ENCODE measurements at regions not wholly inside any gene's neighbourhood (a gene's known extent, or its start where the extent isn't known, plus 50 kb on each side); places are given as distances from the start of the nearest gene placed in this dataset.

DNA sequence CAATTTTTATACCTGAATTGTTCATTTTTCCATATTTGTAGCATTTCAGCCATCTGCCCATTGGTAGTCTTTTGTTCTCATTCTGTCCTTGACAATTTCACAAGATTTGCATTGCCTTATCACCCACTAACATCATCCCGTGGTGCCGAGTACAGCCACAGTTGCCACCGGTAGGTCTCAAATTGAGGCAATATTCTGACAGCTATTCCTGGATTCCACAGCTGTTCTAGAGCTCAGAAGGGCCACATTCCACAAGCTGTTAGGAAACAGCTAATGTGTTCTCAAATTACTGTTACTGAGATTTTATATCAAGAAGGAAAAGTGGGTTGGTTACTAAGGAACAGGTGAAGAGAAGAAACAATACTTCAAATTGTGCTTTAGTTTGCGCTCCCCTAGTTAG, 178.8 kb downstream of the RPRM start (continued):
- TF ChIP-seq JUND (IDR thresholded peaks at IDR 0.05) (no peak), ELF1 (IDR thresholded peaks at IDR 0.05; ENCODE audit: borderline replicate concordance, low read depth) (no peak)
- TF ChIP-seq, protein P1, sequence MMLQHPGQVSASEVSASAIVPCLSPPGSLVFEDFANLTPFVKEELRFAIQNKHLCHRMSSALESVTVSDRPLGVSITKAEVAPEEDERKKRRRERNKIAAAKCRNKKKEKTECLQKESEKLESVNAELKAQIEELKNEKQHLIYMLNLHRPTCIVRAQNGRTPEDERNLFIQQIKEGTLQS (IDR thresholded peaks at IDR 0.05), result no peak
- TF ChIP-seq, protein P2, sequence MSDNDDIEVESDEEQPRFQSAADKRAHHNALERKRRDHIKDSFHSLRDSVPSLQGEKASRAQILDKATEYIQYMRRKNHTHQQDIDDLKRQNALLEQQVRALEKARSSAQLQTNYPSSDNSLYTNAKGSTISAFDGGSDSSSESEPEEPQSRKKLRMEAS (IDR thresholded peaks at IDR 0.05), result no peak

DNA sequence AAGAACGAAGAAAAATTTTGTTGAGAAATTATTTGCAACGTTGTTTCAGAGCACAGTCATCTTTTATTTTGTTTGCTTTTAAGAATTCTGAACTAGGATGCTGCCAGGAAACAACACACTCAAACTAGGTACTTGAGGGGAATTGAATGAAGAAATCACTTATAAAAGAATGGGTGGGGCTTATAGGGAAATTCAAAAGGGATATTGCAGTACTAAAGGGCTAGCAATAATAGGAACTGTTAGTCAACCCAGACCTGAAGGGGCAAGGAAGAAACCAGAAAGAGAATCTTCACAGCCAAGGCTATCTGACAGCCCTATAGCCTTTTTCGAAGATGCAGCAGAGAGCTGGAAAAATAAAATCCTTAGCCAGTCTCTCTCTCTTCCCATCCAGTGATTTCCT, 179.3 kb downstream of the RPRM start:
- H3K27ac ChIP-seq (ENCODE audit: low read depth, low read length), result no peak overlapping the region
- H3K9me3 ChIP-seq (ENCODE audit: control insufficient read depth in 1 of 2, insufficient read depth in 1 of 2, low read depth in 1 of 2, low read length in 2 of 2), result no peaks in the 10 kb centered on the region
- TF ChIP-seq POLR2A (IDR thresholded peaks at IDR 0.05; ENCODE audit: borderline replicate concordance, extremely low read depth, insufficient read depth, insufficient read length), result no peak
- TF ChIP-seq EZH2phosphoT487 (IDR thresholded peaks at IDR 0.05; ENCODE audit: borderline replicate concordance), result no peak
- no peak for TF ChIP-seq ZNF274 (IDR thresholded peaks at IDR 0.05; ENCODE audit: low read depth, low read length)
- TF ChIP-seq ELF1 (IDR thresholded peaks at IDR 0.05; ENCODE audit: borderline replicate concordance, low read depth), result no peak
- no peak for TF ChIP-seq SRF (IDR thresholded peaks at IDR 0.05; ENCODE audit: low read depth)
- TF ChIP-seq ZFX (IDR thresholded peaks at IDR 0.05), result no peak
- TF ChIP-seq POLR2AphosphoS5 (IDR thresholded peaks at IDR 0.05; ENCODE audit: low read depth, low read length), result no peak
- no peak for TF ChIP-seq TCF7L2 (IDR thresholded peaks at IDR 0.05; ENCODE audit: borderline replicate concordance, extremely low read depth, insufficient read depth, insufficient read length)
- no peak for TF ChIP-seq RAD21 (IDR thresholded peaks at IDR 0.05; ENCODE audit: low read depth)
- no peaks in the 10 kb centered on the region for H3K27me3 ChIP-seq (ENCODE audit: insufficient read depth, low read length)
- H3K36me3 ChIP-seq (ENCODE audit: control insufficient read depth in 1 of 2, insufficient read depth in 2 of 2, low read length in 2 of 2), result no peaks in the 10 kb centered on the region; a peak in 1 of 4 replicates
- RAD21 ChIA-PET (ENCODE audit: low non-redundant PET in 1 of 2, low total read pairs in 2 of 2, uncharacterized antibody in 2 of 2, unreplicated experiment in 2 of 2), result no interaction called here
- H3K4me2 ChIP-seq (ENCODE audit: low read length), result no peak overlapping the region
- CTCF ChIA-PET, result interaction anchor here (1.1 kb wide), 1 partner anchor 12 kb away, joined by 3 read pairs; no protein-coding TSS in a partner anchor
- no peak overlapping the region for H3K9ac ChIP-seq (ENCODE audit: low read length)
- no peaks in the 10 kb centered on the region for H3K79me2 ChIP-seq (ENCODE audit: insufficient read depth, low read length)
- no peaks in the 10 kb centered on the region for H4K20me1 ChIP-seq (ENCODE audit: insufficient read depth)
- no peaks in the 10 kb centered on the region for H3K4me1 ChIP-seq (ENCODE audit: control insufficient read depth in 1 of 2, insufficient read depth in 2 of 2, low read length in 2 of 2)
- H3K4me3 ChIP-seq (replicated peaks in 1 of 2; ENCODE audit: low read depth in 1 of 2, low read length in 2 of 2), result no peak overlapping the region
- BruUV-seq (replicated peaks), result no TSS peak
- no peak overlapping the region for H2AFZ ChIP-seq (ENCODE audit: low read depth, low read length, poor library complexity, severe bottlenecking)
- POLR2A ChIA-PET, result no interaction called here
- ATAC-seq, result no peak
- H3K9me2 ChIP-seq (ENCODE audit: insufficient read depth), result no peaks in the 10 kb centered on the region
- intact Hi-C loops (cut with micrococcal nuclease), result no loop called here
- no peak for DNase-seq (ENCODE audit: low read depth, low spot score)

Measured in HCT116 (cell line).